SK-N-SH treated with all-trans-retinoic acid at 6 μM for 48 hours (cell line): ENCODE measurements at regions not wholly inside any gene's neighbourhood (a gene's known extent, or its start where the extent isn't known, plus 50 kb on each side); places are given as distances from the start of the nearest gene placed in this dataset.

Experiments used
- ATAC-seq: fragments of 200-7000 bp; cut with Tn5 transposase; 3 replicates; pipeline ENCODE4 v1.9.1; 2020; ENCODE audit warnings: mild to moderate bottlenecking, moderate library complexity
- BACH2 ChIP-seq: fragments of 250-450 bp; sonication (Bioruptor Pico); IDR thresholded peaks from 2 replicates; pipeline ENCODE4 v1.9.0; 2021; ENCODE audit warnings: mild to moderate bottlenecking, borderline replicate concordance
- CREB5 ChIP-seq: fragments of 250-450 bp; sonication (Bioruptor Pico); IDR thresholded peaks from 2 replicates; pipeline ENCODE4 v1.5.1; 2020; ENCODE audit warnings: low read depth, mild to moderate bottlenecking, moderate library complexity
- CSDC2 ChIP-seq: fragments of 250-450 bp; sonication (Bioruptor Pico); IDR thresholded peaks from 2 replicates; pipeline ENCODE4 v1.5.0; 2020; ENCODE audit warnings: mild to moderate bottlenecking, moderate library complexity
- CSRNP3 ChIP-seq: fragments of 250-450 bp; sonication (Bioruptor Pico); IDR thresholded peaks from 2 replicates; pipeline ENCODE4 v1.5.1; 2021; ENCODE audit warnings: mild to moderate bottlenecking, moderate library complexity
- GLIS3 ChIP-seq: fragments of 250-450 bp; sonication (Bioruptor Pico); IDR thresholded peaks from 2 replicates; pipeline ENCODE4 v1.5.0; 2020; ENCODE audit warnings: mild to moderate bottlenecking, moderate library complexity
- ISL1 ChIP-seq: fragments of 250-450 bp; sonication (Bioruptor Pico); IDR thresholded peaks from 2 replicates; pipeline ENCODE4 v2.1.2; 2022; ENCODE audit warnings: mild to moderate bottlenecking, moderate library complexity
- OSR1 ChIP-seq: fragments of 250-450 bp; sonication (Bioruptor Pico); IDR thresholded peaks from 2 replicates; pipeline ENCODE4 v1.8.0; 2022; ENCODE audit warnings: moderate library complexity, mild to moderate bottlenecking, inconsistent platforms
- PATZ1 ChIP-seq: fragments of 250-450 bp; sonication (Bioruptor Pico); IDR thresholded peaks from 2 replicates; pipeline ENCODE4 v1.8.0; 2020; ENCODE audit warnings: mild to moderate bottlenecking, moderate library complexity, borderline replicate concordance
- POU6F1 ChIP-seq: fragments of 250-450 bp; sonication (Bioruptor Pico); IDR thresholded peaks from 2 replicates; pipeline ENCODE4 v1.8.0; 2021; ENCODE audit warnings: low read depth, mild to moderate bottlenecking, moderate library complexity, borderline replicate concordance
- PPARA ChIP-seq: fragments of 250-450 bp; sonication (Bioruptor Pico); IDR thresholded peaks from 2 replicates; pipeline ENCODE4 v1.5.0; 2020; ENCODE audit warnings: mild to moderate bottlenecking, borderline replicate concordance
- RARB ChIP-seq: fragments of 250-450 bp; sonication (Bioruptor Pico); IDR thresholded peaks from 2 replicates; pipeline ENCODE4 v1.8.0; 2021; ENCODE audit warnings: mild to moderate bottlenecking, moderate library complexity
- SNAI2 ChIP-seq: fragments of 250-450 bp; sonication (Bioruptor Pico); IDR thresholded peaks from 2 replicates; pipeline ENCODE4 v1.5.0; 2020; ENCODE audit warnings: mild to moderate bottlenecking, moderate library complexity
- TCF4 ChIP-seq: fragments of 250-450 bp; sonication (Bioruptor Pico); IDR thresholded peaks from 2 replicates; pipeline ENCODE4 v1.8.0; 2021; ENCODE audit warnings: mild to moderate bottlenecking, moderate library complexity, borderline replicate concordance
- TOX ChIP-seq: fragments of 250-450 bp; sonication (Bioruptor Pico); IDR thresholded peaks from 2 replicates; pipeline ENCODE4 v1.8.0; 2021; ENCODE audit warnings: mild to moderate bottlenecking, moderate library complexity, borderline replicate concordance
- TSHZ2 ChIP-seq: fragments of 250-450 bp; sonication (Bioruptor Pico); IDR thresholded peaks from 2 replicates; pipeline ENCODE4 v1.5.0; 2020; ENCODE audit warnings: mild to moderate bottlenecking, moderate library complexity
- ZC3H10 ChIP-seq: fragments of 250-450 bp; sonication (Bioruptor Pico); IDR thresholded peaks from 2 replicates; pipeline ENCODE4 v1.5.1; 2021; ENCODE audit warnings: mild to moderate bottlenecking, moderate library complexity
- ZFP3 ChIP-seq: fragments of 250-450 bp; sonication (Bioruptor Pico); IDR thresholded peaks from 2 replicates; pipeline ENCODE4 v1.5.0; 2020; ENCODE audit warnings: mild to moderate bottlenecking, moderate library complexity
- ZFP30 ChIP-seq: fragments of 450-650 bp; formaldehyde crosslinking; IDR thresholded peaks from 2 replicates; pipeline ENCODE4 v1.5.0; 2022; ENCODE audit warnings: mild to moderate bottlenecking, moderate library complexity
- ZNF565 ChIP-seq: fragments of 450-650 bp; formaldehyde crosslinking; conservative IDR thresholded peaks from 2 replicates; pipeline ENCODE4 v1.5.0; 2020; ENCODE audit warnings: low read depth, mild to moderate bottlenecking, moderate library complexity
- ZNF70 ChIP-seq: fragments of 450-650 bp; formaldehyde crosslinking; IDR thresholded peaks from 2 replicates; pipeline ENCODE4 v1.5.0; 2020; ENCODE audit warnings: mild to moderate bottlenecking, moderate library complexity

GRCh38 chr20:22819112-22819511 lies 216.0 kb upstream of the SSTR4 start:
- no peak for TF ChIP-seq ZFP3 (CRISPR knock-in tag)
- ATAC-seq: no peak

- no peak for ATAC-seq
- TF ChIP-seq CSDC2 (CRISPR knock-in tag): no peak
- TF ChIP-seq ISL1 (CRISPR knock-in tag): no peak
These were observed 215.3 kb upstream of the SSTR4 start for GRCh38 chr20:22819784-22820183.

GRCh38 chr20:22821081-22821727 lies 213.9 kb upstream of the SSTR4 start:
- TF ChIP-seq ZC3H10 (no peak), TCF4 (no peak), SNAI2 (CRISPR knock-in tag) (no peak), BACH2 (CRISPR knock-in tag) (no peak), ZNF70 (CRISPR knock-in tag) (no peak), PPARA (CRISPR knock-in tag) (no peak)
- ATAC-seq: no peak

- no peak for ATAC-seq
These were observed 213.3 kb upstream of the SSTR4 start for GRCh38 chr20:22821796-22822195.

More at GRCh38 chr20:22821796-22822195, 213.3 kb upstream of the SSTR4 start:
- TF ChIP-seq CSRNP3 (CRISPR knock-in tag) (no peak), TCF4 (no peak), ZNF565 (CRISPR knock-in tag) (no peak), BACH2 (CRISPR knock-in tag) (no peak), SNAI2 (CRISPR knock-in tag) (no peak), ZC3H10 (no peak), POU6F1 (CRISPR knock-in tag) (no peak), ZFP30 (CRISPR knock-in tag) (no peak), TOX (CRISPR knock-in tag) (no peak), PATZ1 (no peak), OSR1 (CRISPR knock-in tag) (no peak), PPARA (CRISPR knock-in tag) (no peak), ZFP3 (CRISPR knock-in tag) (no peak), GLIS3 (CRISPR knock-in tag) (no peak), RARB (CRISPR knock-in tag) (no peak), TSHZ2 (CRISPR knock-in tag) (no peak), ISL1 (CRISPR knock-in tag) (no peak), CREB5 (CRISPR knock-in tag) (no peak), CSDC2 (CRISPR knock-in tag) (no peak)
- TF ChIP-seq, all 23 proteins: peak for 0
